IPS-11a (cell line): ENCODE measurements at regions not wholly inside any gene's neighbourhood (a gene's known extent, or its start where the extent isn't known, plus 50 kb on each side); places are given as distances from the start of the nearest gene placed in this dataset.
"Not testable (repeated sequence)": the region's sequence is repeated elsewhere in the genome, so short reads cannot be mapped to it uniquely, and the experiment has no call there.

ENCODE experiments used
- H3K4me3 ChIP-seq: one replicate; pipeline ENCODE4 v1.5.1; 2013; ENCODE audit warnings: low read depth, low read length, control low read depth

DNA sequence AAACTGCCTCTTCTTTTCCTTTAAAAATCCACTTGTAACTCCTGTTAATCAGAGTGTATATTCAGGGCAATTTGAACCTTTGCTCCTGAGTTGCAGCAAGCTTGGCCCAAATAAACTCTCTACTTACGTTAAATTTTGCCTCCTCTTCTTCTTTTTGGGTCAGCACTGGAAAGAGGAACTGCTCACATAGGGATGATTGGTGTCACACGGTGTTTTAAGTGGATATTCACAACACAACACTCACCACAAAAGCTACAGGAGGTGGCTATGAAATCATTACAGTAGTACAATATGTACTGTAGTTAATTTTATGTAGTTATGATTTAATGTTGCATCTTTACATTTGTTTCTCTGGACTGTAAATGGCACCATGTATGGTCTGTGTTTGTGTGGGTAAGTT lies 96.8 kb upstream of the DOCK9 start:
- no peak overlapping the region for H3K4me3 ChIP-seq

DNA sequence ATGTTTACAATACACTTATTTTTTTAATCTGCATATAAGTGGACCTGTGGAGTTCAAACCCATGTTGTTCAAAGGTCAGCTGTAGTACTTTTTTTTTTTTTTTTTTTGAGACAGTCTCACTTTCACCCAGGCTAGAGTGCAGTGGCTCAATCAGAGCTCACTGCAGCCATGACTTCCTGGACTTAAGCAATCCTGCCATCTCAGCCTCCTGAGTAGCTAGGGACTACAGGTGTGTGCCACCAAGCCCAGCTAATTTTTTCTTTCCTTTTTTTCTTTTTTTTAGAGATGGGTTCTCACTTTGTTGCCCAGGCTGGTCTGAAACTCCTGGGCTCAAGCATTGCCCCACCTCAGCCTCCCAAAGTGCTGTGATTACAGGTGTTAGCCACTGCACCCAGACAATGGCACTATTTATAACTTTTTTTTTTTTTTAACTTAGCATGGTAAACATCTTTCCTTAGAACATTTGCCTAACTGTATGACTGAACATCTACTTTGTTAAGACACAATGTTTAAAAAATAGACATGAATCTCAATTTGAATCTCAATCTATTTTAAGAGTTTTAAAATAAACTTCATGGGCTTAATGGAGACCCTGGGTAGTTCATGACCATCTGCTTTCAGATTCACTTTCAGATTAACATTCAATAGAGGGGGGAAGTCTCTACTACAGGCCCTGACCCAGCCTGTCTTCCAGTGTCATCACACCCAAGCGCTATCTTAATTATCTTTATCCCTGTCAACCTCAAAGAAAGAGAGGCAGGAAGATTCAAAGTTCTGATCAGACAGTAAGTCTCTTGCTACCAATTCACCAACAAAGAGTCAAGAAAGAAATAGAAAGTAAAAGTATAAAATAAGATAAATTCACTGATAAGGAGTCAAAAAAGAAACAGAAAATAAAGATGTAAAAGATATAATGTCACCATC lies 97.7 kb upstream of the DOCK9 start:
- H3K4me3 ChIP-seq, result no peak overlapping the region

DNA sequence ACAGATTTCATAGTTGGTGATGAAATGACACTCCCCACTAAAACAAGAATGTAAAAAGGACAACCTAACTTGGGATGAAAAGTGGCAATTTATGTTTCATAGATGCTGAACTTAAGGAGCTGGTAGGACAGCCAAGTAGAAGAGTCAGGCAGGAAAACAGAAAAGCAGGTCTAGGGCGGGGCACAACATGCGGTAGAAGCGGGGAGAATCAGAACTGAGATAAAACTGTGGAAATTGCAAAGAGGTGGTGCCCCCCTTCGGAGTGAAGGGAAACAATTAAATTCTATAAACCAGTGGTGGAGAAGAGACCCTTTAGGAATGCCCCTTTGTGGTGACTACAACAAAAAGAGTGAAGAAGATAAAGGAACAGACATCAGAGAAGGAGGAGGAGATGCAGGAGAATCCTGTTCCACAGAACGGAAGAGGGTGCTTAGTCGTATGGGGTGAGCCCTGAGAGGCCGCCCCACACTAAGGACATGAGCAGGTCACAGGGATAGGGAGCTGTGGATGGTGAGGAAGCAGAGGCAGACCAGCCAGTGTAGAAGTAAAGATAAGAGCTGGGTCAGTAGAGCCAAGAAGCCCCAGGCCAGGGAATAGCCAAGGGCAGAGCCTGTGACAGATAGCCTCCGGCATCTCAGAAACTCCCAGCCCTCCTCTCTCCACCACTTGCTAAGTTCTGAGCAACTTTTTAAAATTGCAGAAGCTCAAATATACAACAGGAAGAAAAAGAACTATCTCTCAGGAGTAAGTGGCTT lies 100.3 kb upstream of the DOCK9 start:
- no peak overlapping the region for H3K4me3 ChIP-seq

DNA sequence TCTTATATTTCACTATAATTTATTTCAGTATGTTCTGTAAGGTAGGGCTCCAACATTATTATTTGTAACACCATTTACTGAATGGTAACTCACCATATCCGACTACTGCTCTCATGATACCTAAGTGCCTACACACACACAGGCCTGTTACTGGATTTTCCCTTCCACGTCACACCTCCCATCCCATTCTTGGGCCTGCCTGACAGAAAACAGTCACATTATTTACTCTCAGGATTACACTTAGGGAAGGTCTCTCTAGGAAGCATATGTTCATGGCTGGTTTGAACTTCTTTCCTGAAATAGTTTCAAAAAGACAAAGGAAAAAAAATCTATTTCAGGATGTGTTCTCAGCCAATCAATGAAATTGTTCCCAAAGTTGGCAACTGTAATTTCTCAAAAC lies 102.3 kb upstream of the DOCK9 start:
- no peak overlapping the region for H3K4me3 ChIP-seq

DNA sequence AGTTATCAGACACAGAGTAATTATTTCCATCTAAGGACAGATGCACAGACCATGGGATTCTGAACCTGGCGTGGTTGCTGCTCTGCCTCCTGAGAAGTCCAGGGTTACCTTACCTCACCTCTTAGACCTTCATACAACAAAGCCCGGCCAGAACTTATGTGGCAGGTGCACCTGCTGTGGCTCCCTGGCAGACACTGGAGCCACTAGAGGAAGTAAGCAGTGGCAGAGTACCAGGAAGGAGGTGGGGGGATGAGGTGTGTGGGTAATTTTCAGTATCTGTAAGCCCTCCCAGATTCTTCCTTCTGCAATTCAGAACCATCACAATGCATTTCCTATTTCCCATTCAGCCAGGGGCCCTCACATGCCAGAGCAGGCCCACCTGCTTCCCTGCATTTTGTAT lies 106.1 kb upstream of the DOCK9 start:
- no peak overlapping the region for H3K4me3 ChIP-seq

DNA sequence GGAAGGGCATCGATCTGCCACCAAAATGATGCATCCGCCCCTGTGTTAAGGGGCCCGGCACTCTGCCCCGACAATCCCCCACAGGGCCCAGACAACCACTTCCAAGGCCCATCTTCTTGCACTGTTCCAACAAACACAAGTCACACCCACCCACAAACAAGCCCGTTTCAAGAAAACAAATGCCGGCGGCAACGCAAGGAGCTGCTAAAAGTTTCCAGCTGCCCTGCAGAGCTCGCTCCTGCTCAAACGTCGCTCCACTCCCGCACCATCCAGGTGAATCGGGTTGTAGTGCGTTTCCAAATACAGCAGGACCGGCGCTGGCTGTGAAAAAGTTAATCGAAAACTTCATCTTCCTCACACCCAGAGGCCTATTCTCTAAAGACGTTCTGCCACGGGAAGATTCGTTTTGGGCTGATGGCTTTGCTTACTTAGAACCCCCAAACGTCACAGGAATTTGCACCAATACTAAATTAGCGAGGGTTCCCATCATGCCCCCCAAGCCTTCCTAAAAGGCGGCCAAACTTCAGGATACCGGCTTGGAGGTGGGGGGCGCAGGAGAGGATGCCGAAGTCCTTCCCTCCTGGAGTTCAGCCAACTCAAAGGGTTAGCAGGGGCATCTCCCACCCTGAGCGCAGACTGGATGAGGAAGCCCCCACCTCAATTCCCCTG lies 107.4 kb upstream of the DOCK9 start:
- peak overlapping the region; percentile 33 for H3K4me3 ChIP-seq

DNA sequence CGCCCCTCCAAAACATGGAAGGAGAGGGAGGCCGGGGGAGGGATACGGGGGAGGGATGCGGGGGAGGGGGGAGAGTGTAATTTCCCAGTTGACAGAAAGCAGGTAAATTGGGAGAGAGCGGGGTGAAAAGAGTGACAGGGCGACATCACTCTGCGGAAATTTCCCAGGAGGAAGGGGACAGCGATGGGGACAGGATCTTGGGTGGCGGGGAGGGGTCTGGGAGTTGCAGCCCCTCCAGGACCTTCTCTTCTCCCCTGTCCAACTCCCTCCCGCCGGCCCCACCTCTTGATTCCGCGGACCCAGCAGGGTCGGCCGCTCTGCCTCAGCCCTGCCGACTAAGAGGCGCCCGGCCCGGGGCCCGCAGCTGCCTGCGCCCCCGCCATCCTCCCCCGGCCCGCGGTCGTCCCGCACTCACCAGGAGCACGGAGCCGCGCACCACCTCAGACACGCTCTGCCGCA lies 108.0 kb upstream of the DOCK9 start:
- H3K4me3 ChIP-seq, result peak overlapping the region; percentile 73

DNA sequence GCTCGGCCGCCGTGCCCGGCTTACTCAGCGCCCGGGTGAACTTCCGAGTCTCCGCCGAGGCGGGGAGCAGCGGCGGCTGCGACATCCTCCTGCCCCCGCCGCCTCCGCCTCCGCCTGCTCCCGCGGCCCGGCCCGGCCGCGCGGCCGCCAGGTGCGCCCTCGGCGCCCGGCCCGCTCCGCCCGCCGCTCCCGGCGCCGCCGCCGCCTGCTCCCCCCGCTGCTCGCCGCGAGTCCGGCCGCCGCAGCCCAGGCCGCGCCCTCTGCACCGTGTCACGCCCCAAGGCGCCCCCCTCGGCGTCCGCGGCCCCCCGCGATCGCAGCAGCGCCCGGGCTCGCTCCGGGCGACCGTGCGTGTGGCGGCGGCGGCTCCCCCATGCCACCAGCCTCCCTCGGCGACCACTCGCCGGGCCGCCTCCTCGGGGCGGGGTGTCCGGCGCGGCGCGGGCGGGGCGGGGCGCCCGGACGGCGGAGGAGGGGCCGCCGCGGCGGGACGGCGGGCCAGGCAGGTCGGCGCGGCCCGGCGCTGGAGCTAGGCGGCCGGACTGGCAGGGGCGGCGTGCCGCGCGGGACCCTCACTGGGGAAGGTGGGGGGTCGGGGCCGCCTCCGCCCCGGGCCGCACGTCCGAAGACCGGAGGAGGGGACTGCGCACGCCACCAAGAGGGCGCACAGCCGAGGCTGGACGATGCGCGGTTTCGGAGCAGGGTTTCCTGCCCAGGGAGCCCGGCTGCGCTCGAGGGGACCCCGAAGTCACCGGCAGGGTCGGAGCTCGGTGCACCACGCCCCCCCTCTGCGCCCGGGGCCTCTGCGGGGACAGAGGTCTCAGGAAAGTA lies 108.6 kb upstream of the DOCK9 start:
- H3K4me3 ChIP-seq, result peak overlapping the region; percentile 73

DNA sequence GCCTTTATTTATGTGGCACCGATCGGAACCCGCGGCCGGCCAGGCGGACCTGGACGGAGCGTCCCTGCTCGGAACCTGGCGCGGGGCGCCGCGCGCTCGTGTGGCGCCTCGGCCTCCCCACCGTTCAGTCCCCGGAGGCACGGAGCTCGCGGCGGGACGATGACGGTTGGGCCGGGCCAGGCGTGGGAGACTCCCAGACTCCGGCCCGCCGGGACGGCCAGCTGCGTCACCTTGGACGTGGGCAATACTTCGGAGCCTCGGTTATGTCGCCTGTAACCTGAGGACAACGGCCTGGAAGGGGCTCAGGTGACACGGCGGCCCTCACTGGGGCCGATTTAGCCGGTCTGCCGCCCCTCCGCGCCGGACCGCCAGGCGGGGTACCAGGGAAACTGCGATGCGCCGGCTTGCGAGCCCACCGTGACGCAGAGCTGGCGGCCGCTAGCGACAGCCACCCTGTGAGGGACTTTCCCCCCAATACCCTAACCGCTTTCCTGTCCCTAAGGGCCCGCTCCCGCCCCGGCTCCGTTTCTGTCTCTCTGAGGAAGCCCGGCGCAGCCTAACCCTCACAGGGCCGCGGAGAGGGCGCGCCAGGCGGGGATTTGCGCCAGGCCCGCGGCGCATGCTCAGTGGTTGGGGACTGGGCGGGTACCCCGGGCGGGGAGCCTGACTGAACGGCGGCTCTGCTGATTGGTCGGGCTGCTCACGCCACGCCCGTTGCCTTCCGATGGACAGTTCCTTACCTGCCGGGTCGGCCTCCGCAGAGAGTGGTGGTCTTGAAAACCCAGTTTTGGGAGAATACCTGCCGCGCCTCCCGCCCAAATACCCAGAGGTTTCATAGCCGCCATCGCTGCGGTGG lies 109.5 kb upstream of the DOCK9 start:
- H3K4me3 ChIP-seq, result peak overlapping the region; percentile 72

DNA sequence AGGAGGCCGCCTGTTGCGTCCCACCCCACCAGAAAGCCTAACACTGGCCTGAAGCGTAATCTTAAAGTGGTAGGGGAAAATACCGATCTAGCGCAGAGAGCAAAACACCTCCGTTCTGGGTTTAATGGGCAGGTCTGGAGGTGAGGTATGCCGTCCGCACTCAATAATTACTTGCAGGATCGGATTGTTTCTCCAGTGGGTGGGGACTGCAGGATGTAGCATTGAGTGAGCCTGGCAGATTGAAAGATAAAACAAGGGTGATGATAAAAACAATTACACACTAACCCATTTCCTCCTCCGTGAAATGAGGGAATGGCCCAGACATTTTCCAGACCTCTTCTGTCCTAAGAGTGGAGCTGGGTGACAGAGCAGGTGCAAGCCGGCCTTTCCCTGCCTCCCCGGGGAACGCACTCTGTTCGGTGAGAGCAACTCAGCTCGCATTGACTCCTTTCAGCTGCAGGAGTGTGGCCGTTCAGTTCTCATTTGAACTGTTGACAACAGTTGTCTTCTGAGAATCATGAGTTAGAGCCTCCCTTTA lies 110.2 kb upstream of the DOCK9 start:
- peak overlapping the region; percentile 72 for H3K4me3 ChIP-seq

DNA sequence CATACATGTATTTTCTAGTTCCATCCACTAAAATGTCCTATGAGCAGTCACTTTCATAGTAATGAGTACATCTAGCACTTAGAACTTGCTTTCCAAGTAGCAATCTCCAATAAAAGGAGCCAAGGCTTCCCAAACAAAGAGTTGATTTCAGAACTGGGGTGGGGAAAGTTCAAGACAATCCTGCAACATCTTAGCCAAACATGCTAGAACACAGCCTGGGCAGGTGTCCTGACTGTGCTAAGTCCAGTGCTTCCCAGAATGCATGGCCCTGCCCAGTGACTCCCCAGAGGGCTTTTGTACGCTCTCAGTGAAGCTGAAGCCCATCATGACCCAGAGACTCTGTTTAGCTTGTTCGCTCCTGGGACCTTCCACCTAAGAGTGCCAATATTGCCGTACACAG lies 106.7 kb upstream of the UBAC2 start:
- H3K4me3 ChIP-seq, result no peak overlapping the region

DNA sequence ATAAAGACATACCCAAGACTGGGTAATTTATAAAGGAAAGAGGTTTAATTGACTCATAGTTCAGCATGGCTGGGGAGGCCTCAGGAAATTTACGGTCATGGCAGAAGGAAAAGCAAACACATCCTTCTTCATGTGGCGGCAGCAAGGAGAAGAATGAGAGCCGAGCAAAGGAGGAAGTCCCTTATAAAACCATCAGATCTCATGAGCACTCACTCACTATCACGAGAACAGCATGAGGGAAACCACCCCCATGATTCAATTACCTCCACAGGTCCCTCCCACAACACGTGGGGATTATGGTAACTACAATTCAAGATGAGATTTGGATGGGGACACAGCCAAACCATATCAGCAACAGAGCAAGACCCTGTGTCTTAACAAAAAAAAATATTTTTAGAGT lies 98.8 kb upstream of the UBAC2 start:
- not testable (repeated sequence) for H3K4me3 ChIP-seq

DNA sequence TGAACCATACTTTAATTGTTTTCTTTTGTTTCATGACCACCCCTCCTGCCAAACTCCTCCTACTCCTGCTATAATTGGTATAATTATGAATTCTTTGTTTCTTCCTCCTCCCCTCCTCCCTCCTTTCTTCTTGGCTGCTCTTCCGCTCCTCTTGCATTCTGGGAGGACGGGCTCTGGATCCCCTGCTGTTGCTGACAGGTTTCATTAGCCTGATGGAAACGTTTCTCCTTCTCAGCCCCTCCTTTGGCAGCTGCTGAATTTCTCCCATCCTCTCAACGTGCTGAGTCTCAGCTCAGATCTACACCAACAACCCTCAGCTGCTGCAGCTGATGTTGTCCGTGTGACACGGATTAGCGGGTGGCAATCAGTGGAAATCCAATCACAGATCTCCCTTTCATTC lies 97.1 kb upstream of the UBAC2 start:
- no peak overlapping the region for H3K4me3 ChIP-seq

DNA sequence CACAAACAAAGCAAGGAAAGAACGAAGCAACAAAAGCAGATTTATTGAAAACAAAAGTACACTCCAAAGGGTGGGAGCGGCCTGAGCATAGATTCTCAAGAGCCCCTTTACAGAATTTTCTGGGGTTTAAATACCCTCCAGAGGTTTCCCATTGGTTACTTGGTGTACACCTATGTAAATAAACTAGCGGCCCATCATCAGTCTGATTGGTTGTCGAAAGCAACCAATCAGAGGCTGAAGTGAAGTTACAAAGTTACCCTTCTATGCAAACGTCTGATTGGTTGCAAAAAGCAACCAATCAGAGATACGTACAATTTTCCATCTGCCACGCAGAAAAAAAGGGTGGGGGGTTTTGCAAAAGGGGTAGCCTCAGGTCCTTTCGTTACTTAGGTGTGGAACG lies 96.3 kb upstream of the UBAC2 start:
- H3K4me3 ChIP-seq, result no peak overlapping the region

DNA sequence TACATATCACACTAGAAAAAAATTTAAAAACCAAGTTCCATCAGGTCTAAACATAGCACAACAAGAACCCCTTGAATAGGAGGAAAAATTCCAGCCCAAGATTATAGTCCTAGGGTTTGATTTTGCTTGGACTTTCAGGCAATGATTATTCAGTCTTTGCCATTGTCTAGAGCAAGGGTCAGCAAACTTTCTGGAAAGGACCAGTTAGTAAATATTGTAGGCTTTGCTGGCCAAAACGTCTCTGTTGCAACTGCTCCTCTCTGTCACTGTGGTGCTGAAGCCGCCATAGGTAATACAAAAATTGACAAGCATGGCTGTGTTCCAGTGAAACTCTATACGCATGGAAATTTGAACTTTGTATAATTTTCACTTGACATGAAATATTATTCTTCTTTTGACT lies 95.5 kb upstream of the UBAC2 start:
- no peak overlapping the region for H3K4me3 ChIP-seq

DNA sequence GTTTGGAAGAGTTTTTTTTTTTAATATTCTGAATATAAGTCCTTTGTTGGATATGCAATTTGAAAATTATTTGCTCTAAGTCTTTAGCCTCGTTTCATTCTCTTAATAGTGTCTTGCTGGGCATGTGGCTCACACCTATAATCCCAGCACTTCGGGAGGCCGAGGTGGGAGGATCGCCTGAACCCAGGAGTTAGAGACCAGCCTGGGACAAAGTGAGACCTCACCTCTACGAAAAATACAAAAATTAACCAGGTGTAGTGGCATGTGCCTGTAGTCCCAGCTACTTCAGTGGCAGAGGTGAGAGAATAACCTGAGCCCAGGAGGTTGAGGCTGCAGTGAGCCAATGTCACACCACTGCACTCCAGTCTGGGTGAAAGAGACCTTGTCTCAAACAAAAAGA lies 87.3 kb upstream of the UBAC2 start:
- no peak overlapping the region for H3K4me3 ChIP-seq

DNA sequence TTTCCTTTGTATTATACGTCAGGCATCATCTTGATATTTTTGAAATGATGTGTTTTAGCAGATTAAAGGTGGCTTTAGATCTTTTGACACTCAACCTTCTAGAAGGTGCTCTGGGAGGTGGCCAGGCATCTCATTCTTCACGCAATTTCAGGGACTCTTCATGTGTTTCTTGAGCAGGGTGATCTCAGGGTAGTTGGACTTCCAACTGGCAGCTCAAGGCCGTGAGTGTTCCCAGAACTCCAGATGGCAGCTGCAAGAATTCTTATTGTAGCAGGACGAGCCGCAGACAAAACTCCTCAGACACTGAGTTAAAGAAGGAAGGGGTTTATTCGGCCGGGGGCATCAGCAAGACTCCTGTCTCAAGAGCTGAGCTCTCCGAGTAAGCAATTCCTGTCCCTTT lies 82.5 kb upstream of the UBAC2 start:
- H3K4me3 ChIP-seq, result no peak overlapping the region

DNA sequence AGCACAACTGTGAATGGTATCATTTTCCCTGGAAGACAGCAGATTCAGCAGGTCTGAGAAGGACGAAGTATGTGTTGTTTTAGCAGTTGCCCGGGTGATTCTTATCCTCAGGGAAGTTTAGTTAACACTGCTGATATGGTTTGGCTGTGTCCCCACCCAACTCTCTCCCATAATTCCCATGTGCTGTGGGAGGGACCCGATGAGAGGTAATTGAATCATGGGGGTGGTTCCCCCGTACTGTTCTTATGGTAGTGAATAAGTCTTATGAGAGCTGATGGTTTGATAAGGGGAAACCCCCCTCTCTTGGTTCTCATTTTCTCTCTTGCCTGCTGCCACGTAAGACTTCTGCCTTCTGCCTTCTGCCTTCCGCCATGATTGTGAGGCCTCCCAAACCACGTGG lies 81.0 kb upstream of the UBAC2 start:
- no peak overlapping the region for H3K4me3 ChIP-seq

DNA sequence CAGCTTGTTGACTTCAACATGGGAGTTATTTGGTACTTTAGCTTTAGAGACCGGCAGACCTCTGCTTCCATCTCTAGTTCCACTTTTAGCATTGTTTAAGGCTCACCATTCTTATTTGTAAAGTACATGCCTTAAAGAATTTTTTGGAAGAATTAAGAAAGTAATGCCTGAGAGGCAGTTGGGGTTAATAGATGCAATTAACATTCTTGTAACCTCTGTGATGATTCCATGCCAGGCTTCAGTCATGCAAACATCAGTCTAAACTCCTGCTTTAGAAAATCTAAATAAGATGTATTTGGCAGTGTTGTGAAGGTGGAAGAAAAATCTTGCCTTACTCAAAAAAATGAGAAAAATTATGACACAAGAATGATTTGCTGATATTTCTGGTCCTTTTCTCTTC lies 79.9 kb upstream of the UBAC2 start:
- H3K4me3 ChIP-seq, result no peak overlapping the region

DNA sequence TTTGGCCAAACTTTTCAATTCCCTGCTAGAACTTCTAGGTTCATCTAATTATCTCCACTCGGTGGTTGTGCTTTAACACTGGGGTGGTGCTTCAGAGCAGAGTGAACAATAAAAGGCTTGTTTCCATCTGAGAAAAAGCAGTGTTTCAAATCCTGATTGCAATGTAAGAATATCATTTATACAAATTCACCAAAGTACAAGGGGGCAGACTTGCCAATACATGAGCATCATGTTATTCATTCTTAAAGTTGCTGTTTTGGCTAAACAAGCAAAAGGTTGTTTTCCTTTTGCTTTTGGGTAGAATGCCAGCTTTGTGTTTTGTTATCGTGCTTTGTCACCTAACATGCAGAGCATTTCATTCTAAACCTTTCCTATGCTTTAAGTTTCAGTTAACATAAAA lies 78.5 kb upstream of the UBAC2 start:
- H3K4me3 ChIP-seq, result no peak overlapping the region
